SK-N-SH (cell line): ENCODE measurements at regions not wholly inside any gene's neighbourhood (a gene's known extent, or its start where the extent isn't known, plus 50 kb on each side); places are given as distances from the start of the nearest gene placed in this dataset.

Source experiments
- CTCF ChIA-PET: fragments of 300-600, 350-600 bp; formaldehyde crosslinking; extraction: SDS; loops from one replicate; lab custom pipeline; 2021; lab: Yijun Ruan, JAX
- POLR2A ChIA-PET: fragments of 350-600 bp; sonication (Branson Sonifier 250); formaldehyde crosslinking; extraction: SDS; loops from one replicate; lab custom pipeline; 2020; ENCODE audit warnings: antibody characterized with exemption, inconsistent platforms; lab: Yijun Ruan, JAX
- DNase-seq: peaks from one replicate; pipeline ENCODE4 v3.0.0; 2012
- H2AFZ ChIP-seq: fragments of 200-600 bp; sonication (generic); 2 replicates; pipeline ENCODE4 v1.8.1; 2016; ENCODE audit warnings: antibody characterized with exemption, mild to moderate bottlenecking, low read depth
- H3F3A ChIP-seq: fragments of 200-600 bp; sonication (generic); replicated peaks from 2 replicates; pipeline ENCODE3; 2016; ENCODE audit warnings: antibody characterized with exemption, mild to moderate bottlenecking; ENCODE audit not compliant: insufficient read depth
- H3K27ac ChIP-seq, 2 experiments: fragments of 200-500 bp in 1 of 2; fragments of 200-600 bp in 1 of 2; sonication (Bioruptor generic) in 1 of 2; sonication (generic), shearing (Covaris generic) in 1 of 2; 2 replicates each; pipeline versions ENCODE4 v1.5.1 to v1.6.1; 2014 to 2016; ENCODE audit warnings: low read depth in 2 of 2, inconsistent platforms in 1 of 2, low read length in 1 of 2, mild to moderate bottlenecking in 1 of 2, mixed read lengths in 1 of 2
- H3K27me3 ChIP-seq: fragments of 200-600 bp; sonication (generic), shearing (Covaris generic); 2 replicates; pipeline ENCODE4 v1.6.1; 2016; ENCODE audit warnings: mixed run types; ENCODE audit not compliant: insufficient read depth
- H3K36me3 ChIP-seq, 2 experiments: fragments of 200-500 bp in 1 of 2; fragments of 200-600 bp in 1 of 2; sonication (Bioruptor generic) in 1 of 2; sonication (generic) in 1 of 2; replicated peaks in 1 of 2; 2 replicates each; pipeline versions ENCODE3 to v1.5.1; 2014 to 2016; ENCODE audit warnings: low read length in 1 of 2, mild to moderate bottlenecking in 1 of 2; ENCODE audit not compliant: insufficient read depth in 2 of 2, control insufficient read depth in 1 of 2
- H3K4me1 ChIP-seq, 2 experiments: fragments of 200-500 bp in 1 of 2; fragments of 200-600 bp in 1 of 2; sonication (Bioruptor generic) in 1 of 2; sonication (generic), shearing (Covaris generic) in 1 of 2; 2 replicates each; pipeline versions ENCODE4 v1.5.1 to v1.6.1; 2014 to 2016; ENCODE audit warnings: low read depth in 1 of 2, low read length in 1 of 2, mixed run types in 1 of 2; ENCODE audit not compliant: insufficient read depth in 2 of 2, control insufficient read depth in 1 of 2
- H3K4me2 ChIP-seq: fragments of 200-600 bp; sonication (generic), shearing (Covaris generic); 2 replicates; pipeline ENCODE4 v1.6.1; 2017; ENCODE audit warnings: mixed run types
- H3K4me3 ChIP-seq, 2 experiments: fragments of 200-500 bp in 1 of 2; fragments of 200-600 bp in 1 of 2; sonication (Bioruptor generic) in 1 of 2; sonication (generic), shearing (Covaris generic) in 1 of 2; 2 replicates each; pipeline versions ENCODE4 v1.5.1 to v1.8.1; 2014 to 2016; ENCODE audit warnings: low read depth in 2 of 2, inconsistent platforms in 1 of 2, low read length in 1 of 2, mild to moderate bottlenecking in 1 of 2, mixed read lengths in 1 of 2, moderate library complexity in 1 of 2
- H3K79me2 ChIP-seq: fragments of 200-600 bp; sonication (generic); 2 replicates; pipeline ENCODE4 v1.8.1; 2017; ENCODE audit warnings: mild to moderate bottlenecking; ENCODE audit not compliant: insufficient read depth
- H3K9ac ChIP-seq: fragments of 200-600 bp; sonication (generic); 2 replicates; pipeline ENCODE4 v1.6.1; 2017; ENCODE audit warnings: mixed run types
- H3K9me2 ChIP-seq: fragments of 200-600 bp; sonication (generic); 2 replicates; pipeline ENCODE4 v1.6.1; 2017; ENCODE audit warnings: mixed run types
- H3K9me3 ChIP-seq: fragments of 200-600 bp; sonication (generic); 2 replicates; pipeline ENCODE4 v1.6.1; 2017; ENCODE audit warnings: mixed run types, mild to moderate bottlenecking, moderate library complexity
- H4K20me1 ChIP-seq: fragments of 200-600 bp; sonication (generic); 2 replicates; pipeline ENCODE4 v1.6.1; 2017; ENCODE audit warnings: mild to moderate bottlenecking, mixed run types; ENCODE audit not compliant: insufficient read depth
- CHD2 ChIP-seq: fragments of 150-350 bp; IDR thresholded peaks from 2 replicates; pipeline ENCODE4 v1.6.1; 2018; ENCODE audit warnings: low read length; ENCODE audit not compliant: partially characterized antibody
- ELF1 ChIP-seq: IDR thresholded peaks from 2 replicates; pipeline ENCODE4 v1.4.0; 2012
- FOXJ3 ChIP-seq: sonication (generic); formaldehyde crosslinking; IDR thresholded peaks from 2 replicates; pipeline ENCODE4 v1.5.1; 2020; ENCODE audit warnings: mild to moderate bottlenecking, missing genetic modification reagents
- FOXM1 ChIP-seq: IDR thresholded peaks from 2 replicates; pipeline ENCODE4 v1.4.0; 2012; ENCODE audit warnings: low read depth, mild to moderate bottlenecking
- GABPA ChIP-seq: IDR thresholded peaks from 2 replicates; pipeline ENCODE4 v1.4.0; 2012; ENCODE audit warnings: low read depth, mild to moderate bottlenecking
- GATA2 ChIP-seq: sonication (generic); formaldehyde crosslinking; IDR thresholded peaks from 2 replicates; pipeline ENCODE4 v1.5.0; 2020; ENCODE audit warnings: mild to moderate bottlenecking, missing genetic modification reagents
- MEF2A ChIP-seq: IDR thresholded peaks from 2 replicates; pipeline ENCODE4 v1.4.0; 2012; ENCODE audit warnings: low read depth, borderline replicate concordance
- PBX3 ChIP-seq: IDR thresholded peaks from 2 replicates; pipeline ENCODE4; 2012
- POLR2AphosphoS5 ChIP-seq: IDR thresholded peaks from 2 replicates; pipeline ENCODE4 v1.6.1; 2012; ENCODE audit warnings: low read depth, low read length
- RAD21 ChIP-seq: IDR thresholded peaks from 2 replicates; pipeline ENCODE4 v1.6.1; 2012; ENCODE audit warnings: mild to moderate bottlenecking, low read length
- RCOR1 ChIP-seq: fragments of 150-350 bp; IDR thresholded peaks from 2 replicates; pipeline ENCODE4 v1.6.1; 2017; ENCODE audit warnings: antibody characterized with exemption, low read length
- REST ChIP-seq: IDR thresholded peaks from 2 replicates; pipeline ENCODE4 v1.6.1; 2012; ENCODE audit warnings: mild to moderate bottlenecking, low read depth, low read length, moderate library complexity
- SIN3A ChIP-seq: IDR thresholded peaks from 2 replicates; pipeline ENCODE4 v1.6.1; 2012; ENCODE audit warnings: low read depth, mild to moderate bottlenecking, low read length, moderate library complexity, borderline replicate concordance
- TAF1 ChIP-seq: IDR thresholded peaks from 2 replicates; pipeline ENCODE4 v1.6.1; 2012; ENCODE audit warnings: low read depth, mild to moderate bottlenecking, low read length, moderate library complexity, borderline replicate concordance
- TCF12 ChIP-seq: IDR thresholded peaks from 2 replicates; pipeline ENCODE4 v1.4.0; 2012
- ZBTB33 ChIP-seq: IDR thresholded peaks from 2 replicates; pipeline ENCODE4 v1.4.0; 2012; ENCODE audit warnings: low read depth, borderline replicate concordance
- WGBS: methylation state at CpG from one replicate; pipeline ENCODE4 v1.1.6; 2017; ENCODE audit warnings: low lambda C conversion rate; 5-methylcytosine and 5-hydroxymethylcytosine counted together

GRCh38 chr10:21247592-21247991 is 277.9 kb downstream of the SKIDA1 start:
- Histone ChIP-seq H2AFZ (no peak overlapping the region), H4K20me1 (no peaks in the 10 kb centered on the region), H3K4me1 (no peaks in the 10 kb centered on the region), H3K4me2 (no peak overlapping the region), H3K4me3 (no peak overlapping the region), H3K27ac (no peak overlapping the region), H3K9me2 (no peaks in the 10 kb centered on the region), H3K9me3 (no peaks in the 10 kb centered on the region), H3K36me3 (no peaks in the 10 kb centered on the region), H3K9ac (no peak overlapping the region), H3F3A (no peaks in the 10 kb centered on the region), H3K27me3 (no peaks in the 10 kb centered on the region), H3K79me2 (no peaks in the 10 kb centered on the region)
- TF ChIP-seq POLR2AphosphoS5 (no peak), FOXM1 (no peak), ZBTB33 (no peak), GATA2 (CRISPR knock-in tag) (no peak), FOXJ3 (CRISPR knock-in tag) (no peak), ELF1 (no peak), REST (no peak), CHD2 (no peak), MEF2A (no peak), RCOR1 (no peak), PBX3 (no peak), SIN3A (no peak), RAD21 (no peak), TAF1 (no peak), TCF12 (no peak), GABPA (no peak)
- no peak for DNase-seq
- WGBS = 23% methylated on average over 1 of the region's 1 CpG
- CTCF ChIA-PET = no interaction called here
- POLR2A ChIA-PET = no interaction called here
